Activated naive CD4-positive, alpha-beta T cell treated with anti-CD3 and anti-CD28 coated beads, Interleukin-2, amount 10 ng/mL, durations not matched to agents 7 days and 5 days (primary cell): ENCODE measurements at regions not wholly inside any gene's neighbourhood (a gene's known extent, or its start where the extent isn't known, plus 50 kb on each side); places are given as distances from the start of the nearest gene placed in this dataset.

Experiments
- CTCF ChIA-PET: fragments of 350-600 bp; sonication (Branson Sonifier 250); formaldehyde crosslinking; loops from one replicate; lab custom pipeline; 2021; ENCODE audit warnings: antibody characterized with exemption; lab: Charles Lee
- DNase-seq: peaks from one replicate; pipeline ENCODE4 v3.0.0-alpha.2; 2020
- H3K27ac Mint-ChIP-seq: one replicate; pipeline ENCODE4 v1.8.0; 2021; ENCODE audit warnings: mild to moderate bottlenecking, moderate library complexity, mixed read lengths
- H3K27me3 Mint-ChIP-seq: one replicate; pipeline ENCODE4 v1.8.0; 2021; ENCODE audit warnings: mild to moderate bottlenecking, mixed read lengths
- H3K36me3 Mint-ChIP-seq: one replicate; pipeline ENCODE4 v1.8.0; 2021; ENCODE audit warnings: mixed read lengths
- H3K4me1 Mint-ChIP-seq: one replicate; pipeline ENCODE4 v1.8.0; 2021; ENCODE audit warnings: mixed read lengths
- H3K4me3 Mint-ChIP-seq: one replicate; pipeline ENCODE4 v1.8.0; 2021; ENCODE audit warnings: mild to moderate bottlenecking, moderate library complexity, mixed read lengths
- H3K9me3 Mint-ChIP-seq: one replicate; pipeline ENCODE4 v1.8.0; 2021; ENCODE audit warnings: mixed read lengths

GRCh38 chr12:116398193-116398592, 120.7 kb upstream of the MED13L start:
- DNase-seq = no peak
- Mint-ChIP-seq H3K4me1 (peaks cover 2% of the 10 kb centered on the region), H3K27me3 (peaks cover 18% of the 10 kb centered on the region), H3K36me3 (no peaks in the 10 kb centered on the region), H3K4me3 (no peak overlapping the region), H3K27ac (no peak overlapping the region), H3K9me3 (peaks cover 23% of the 10 kb centered on the region)
- CTCF ChIA-PET = no interaction called here

GRCh38 chr12:116399055-116399454, 121.6 kb upstream of the MED13L start:
- H3K27me3 Mint-ChIP-seq = peaks cover 12% of the 10 kb centered on the region
- CTCF ChIA-PET = no interaction called here

GRCh38 chr12:116400636-116401372, 123.3 kb upstream of the MED13L start:
- Mint-ChIP-seq H3K27me3 (peaks cover 8% of the 10 kb centered on the region), H3K9me3 (peaks cover 23% of the 10 kb centered on the region), H3K36me3 (no peaks in the 10 kb centered on the region), H3K27ac (no peak overlapping the region), H3K4me3 (no peak overlapping the region), H3K4me1 (no peaks in the 10 kb centered on the region)
- no peak for DNase-seq
- CTCF ChIA-PET = no interaction called here

More at GRCh38 chr12:116399055-116399454, 121.6 kb upstream of the MED13L start:
- DNase-seq = no peak
- H3K4me3 Mint-ChIP-seq = no peak overlapping the region
- no peaks in the 10 kb centered on the region for H3K36me3 Mint-ChIP-seq
- peaks cover 23% of the 10 kb centered on the region for H3K9me3 Mint-ChIP-seq
- no peaks in the 10 kb centered on the region for H3K4me1 Mint-ChIP-seq
- H3K27ac Mint-ChIP-seq = no peak overlapping the region

GRCh38 chr12:116401565-116401964, 124.1 kb upstream of the MED13L start:
- Mint-ChIP-seq H3K4me1 (no peaks in the 10 kb centered on the region), H3K27ac (no peak overlapping the region), H3K4me3 (no peak overlapping the region), H3K27me3 (peaks cover 8% of the 10 kb centered on the region), H3K9me3 (peaks cover 23% of the 10 kb centered on the region), H3K36me3 (no peaks in the 10 kb centered on the region)
- DNase-seq = no peak
- CTCF ChIA-PET = no interaction called here

GRCh38 chr12:116402163-116402939, 124.9 kb upstream of the MED13L start:
- CTCF ChIA-PET = no interaction called here
- Mint-ChIP-seq H3K27me3 (peaks cover 4% of the 10 kb centered on the region), H3K36me3 (no peaks in the 10 kb centered on the region), H3K4me3 (no peak overlapping the region), H3K27ac (no peak overlapping the region), H3K9me3 (peaks cover 23% of the 10 kb centered on the region), H3K4me1 (no peaks in the 10 kb centered on the region)
- no peak for DNase-seq

- H3K27ac Mint-ChIP-seq = no peak overlapping the region
- no peaks in the 10 kb centered on the region for H3K4me1 Mint-ChIP-seq
- peaks cover 19% of the 10 kb centered on the region for H3K9me3 Mint-ChIP-seq
- no peaks in the 10 kb centered on the region for H3K36me3 Mint-ChIP-seq
- CTCF ChIA-PET = no interaction called here
- no peak for DNase-seq
- peaks cover 4% of the 10 kb centered on the region for H3K27me3 Mint-ChIP-seq
- H3K4me3 Mint-ChIP-seq = no peak overlapping the region
Measured at GRCh38 chr12:116403546-116403945, 126.1 kb upstream of the MED13L start.

- Mint-ChIP-seq H3K4me1 (no peaks in the 10 kb centered on the region), H3K27ac (no peak overlapping the region), H3K36me3 (no peaks in the 10 kb centered on the region), H3K9me3 (peaks cover 19% of the 10 kb centered on the region), H3K4me3 (no peak overlapping the region), H3K27me3 (peaks cover 3% of the 10 kb centered on the region)
- DNase-seq = no peak
- CTCF ChIA-PET = no interaction called here
Measured at GRCh38 chr12:116404247-116404646, 126.8 kb upstream of the MED13L start.

GRCh38 chr12:116404913-116405611, 127.6 kb upstream of the MED13L start:
- no peaks in the 10 kb centered on the region for H3K4me1 Mint-ChIP-seq
- no peak overlapping the region for H3K4me3 Mint-ChIP-seq
- no peak overlapping the region for H3K27ac Mint-ChIP-seq
- peaks cover 15% of the 10 kb centered on the region for H3K9me3 Mint-ChIP-seq
- DNase-seq = no peak
- CTCF ChIA-PET = no interaction called here
- H3K27me3 Mint-ChIP-seq = no peaks in the 10 kb centered on the region
- no peaks in the 10 kb centered on the region for H3K36me3 Mint-ChIP-seq

- Mint-ChIP-seq H3K27ac (no peak overlapping the region), H3K4me1 (no peaks in the 10 kb centered on the region), H3K4me3 (no peak overlapping the region), H3K36me3 (no peaks in the 10 kb centered on the region), H3K27me3 (no peaks in the 10 kb centered on the region), H3K9me3 (peaks cover 4% of the 10 kb centered on the region)
- CTCF ChIA-PET = interaction anchor here (0.6 kb wide), 1 partner anchor 98 kb away, joined by 4 read pairs; no protein-coding TSS in a partner anchor
- DNase-seq = no peak
Measured at GRCh38 chr12:116406529-116406928, 129.0 kb upstream of the MED13L start.

- CTCF ChIA-PET = no interaction called here
- DNase-seq = no peak
- H3K9me3 Mint-ChIP-seq = no peaks in the 10 kb centered on the region
- no peak overlapping the region for H3K4me3 Mint-ChIP-seq
- no peaks in the 10 kb centered on the region for H3K27me3 Mint-ChIP-seq
- no peak overlapping the region for H3K27ac Mint-ChIP-seq
- no peaks in the 10 kb centered on the region for H3K36me3 Mint-ChIP-seq
- H3K4me1 Mint-ChIP-seq = no peaks in the 10 kb centered on the region
Measured at GRCh38 chr12:116408489-116409250, 131.2 kb upstream of the MED13L start.

- no peaks in the 10 kb centered on the region for H3K27me3 Mint-ChIP-seq
- CTCF ChIA-PET = interaction anchor here (0.5 kb wide), 1 partner anchor 27 kb away, joined by 4 read pairs; no protein-coding TSS in a partner anchor
- H3K36me3 Mint-ChIP-seq = no peaks in the 10 kb centered on the region
- no peaks in the 10 kb centered on the region for H3K9me3 Mint-ChIP-seq
- H3K4me3 Mint-ChIP-seq = no peak overlapping the region
- H3K4me1 Mint-ChIP-seq = no peaks in the 10 kb centered on the region
- H3K27ac Mint-ChIP-seq = no peak overlapping the region
- no peak for DNase-seq
Measured at GRCh38 chr12:116411977-116412376, 134.5 kb upstream of the MED13L start.

GRCh38 chr12:116414891-116415290, 137.4 kb upstream of the MED13L start:
- H3K9me3 Mint-ChIP-seq = no peaks in the 10 kb centered on the region
- H3K27me3 Mint-ChIP-seq = no peaks in the 10 kb centered on the region
- no peaks in the 10 kb centered on the region for H3K4me1 Mint-ChIP-seq
- DNase-seq = no peak
- no peak overlapping the region for H3K4me3 Mint-ChIP-seq
- H3K36me3 Mint-ChIP-seq = no peaks in the 10 kb centered on the region
- no peak overlapping the region for H3K27ac Mint-ChIP-seq
- CTCF ChIA-PET = no interaction called here

GRCh38 chr12:116415408-116416108, 138.1 kb upstream of the MED13L start:
- Mint-ChIP-seq H3K9me3 (no peaks in the 10 kb centered on the region), H3K4me3 (no peak overlapping the region), H3K27ac (no peak overlapping the region), H3K4me1 (no peaks in the 10 kb centered on the region), H3K36me3 (no peaks in the 10 kb centered on the region), H3K27me3 (no peaks in the 10 kb centered on the region)
- CTCF ChIA-PET = no interaction called here
- no peak for DNase-seq
